ENCODE measurements at regions not wholly inside any gene's neighbourhood (a gene's known extent, or its start where the extent isn't known, plus 50 kb on each side); places are given as distances from the start of the nearest gene placed in this dataset.

- TF ChIP-seq ZNF512 (tag; IDR thresholded peaks at IDR 0.05) (no peak), ZNF589 (CRISPR knock-in tag; IDR thresholded peaks at IDR 0.05; ENCODE audit: low read depth) (no peak), BRD9 (IDR thresholded peaks at IDR 0.05; ENCODE audit: low read depth, partially characterized antibody) (no peak), KDM5B (IDR thresholded peaks at IDR 0.05; ENCODE audit: insufficient replicate concordance, low read depth, low read length) (no peak), FOS (IDR thresholded peaks at IDR 0.05; ENCODE audit: extremely low read depth, insufficient read length) (no peak)
Measured at GRCh38 chr17:74009056-74009625, 194.3 kb upstream of the RPL38 start.
